ENCODE measurements at regions not wholly inside any gene's neighbourhood (a gene's known extent, or its start where the extent isn't known, plus 50 kb on each side); places are given as distances from the start of the nearest gene placed in this dataset.

GRCh38 chr13:105231579-105231978, 1303.9 kb downstream of the EFNB2 start:
- no peak for TF ChIP-seq MAX (IDR thresholded peaks at IDR 0.05)
- TF ChIP-seq POLR2A (IDR thresholded peaks at IDR 0.05; ENCODE audit: borderline replicate concordance, extremely low read depth, insufficient read depth, insufficient read length), result no peak
- no peak for TF ChIP-seq EZH2 (IDR thresholded peaks at IDR 0.05)
- no peak for TF ChIP-seq CEBPB (IDR thresholded peaks at IDR 0.05; ENCODE audit: low read depth)
- no peak for TF ChIP-seq CTCF (IDR thresholded peaks at IDR 0.05 in 2 of 3, conservative IDR thresholded peaks at IDR 0.05 in 1 of 3; ENCODE audit: borderline replicate concordance in 1 of 3, insufficient read depth in 1 of 3, low read depth in 2 of 3, low read length in 2 of 3)
- no peak for TF ChIP-seq RAD21 (IDR thresholded peaks at IDR 0.05; ENCODE audit: low read depth)
- no peak for TF ChIP-seq ATF3 (IDR thresholded peaks at IDR 0.05)
- no peak for TF ChIP-seq YY1 (IDR thresholded peaks at IDR 0.05; ENCODE audit: extremely low read depth, insufficient replicate concordance, low read depth, low read length)
- no peak for TF ChIP-seq CBX3 (IDR thresholded peaks at IDR 0.05; ENCODE audit: low read depth)
- TF ChIP-seq EZH2phosphoT487 (IDR thresholded peaks at IDR 0.05; ENCODE audit: borderline replicate concordance), result no peak
- TF ChIP-seq POLR2AphosphoS5 (IDR thresholded peaks at IDR 0.05; ENCODE audit: low read depth, low read length), result no peak

Measured in HCT116 (cell line).